ENCODE measurements at regions not wholly inside any gene's neighbourhood (a gene's known extent, or its start where the extent isn't known, plus 50 kb on each side); places are given as distances from the start of the nearest gene placed in this dataset.
"Not testable (repeated sequence)": the region's sequence is repeated elsewhere in the genome, so short reads cannot be mapped to it uniquely, and the experiment has no call there.

DNA sequence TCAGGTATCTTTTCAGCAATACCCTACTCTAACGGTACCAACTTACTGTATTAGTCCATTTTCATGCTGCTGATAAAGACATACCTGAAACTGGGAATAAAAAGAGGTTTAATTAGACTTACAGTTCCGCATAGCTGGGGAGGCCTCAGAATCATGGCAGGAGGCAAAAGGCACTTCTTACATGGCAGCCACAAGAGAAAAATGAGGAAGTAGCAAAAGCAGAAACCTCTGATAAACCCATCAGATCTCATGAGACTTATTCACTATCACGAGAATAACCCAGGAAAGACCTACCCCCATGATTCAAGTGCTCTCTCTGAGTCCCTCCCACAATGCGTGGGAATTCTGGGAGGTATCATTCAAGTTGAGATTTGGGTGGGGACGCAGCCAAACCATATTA is 182.0 kb downstream of the NPFFR2 start:
- TF ChIP-seq, protein P1, sequence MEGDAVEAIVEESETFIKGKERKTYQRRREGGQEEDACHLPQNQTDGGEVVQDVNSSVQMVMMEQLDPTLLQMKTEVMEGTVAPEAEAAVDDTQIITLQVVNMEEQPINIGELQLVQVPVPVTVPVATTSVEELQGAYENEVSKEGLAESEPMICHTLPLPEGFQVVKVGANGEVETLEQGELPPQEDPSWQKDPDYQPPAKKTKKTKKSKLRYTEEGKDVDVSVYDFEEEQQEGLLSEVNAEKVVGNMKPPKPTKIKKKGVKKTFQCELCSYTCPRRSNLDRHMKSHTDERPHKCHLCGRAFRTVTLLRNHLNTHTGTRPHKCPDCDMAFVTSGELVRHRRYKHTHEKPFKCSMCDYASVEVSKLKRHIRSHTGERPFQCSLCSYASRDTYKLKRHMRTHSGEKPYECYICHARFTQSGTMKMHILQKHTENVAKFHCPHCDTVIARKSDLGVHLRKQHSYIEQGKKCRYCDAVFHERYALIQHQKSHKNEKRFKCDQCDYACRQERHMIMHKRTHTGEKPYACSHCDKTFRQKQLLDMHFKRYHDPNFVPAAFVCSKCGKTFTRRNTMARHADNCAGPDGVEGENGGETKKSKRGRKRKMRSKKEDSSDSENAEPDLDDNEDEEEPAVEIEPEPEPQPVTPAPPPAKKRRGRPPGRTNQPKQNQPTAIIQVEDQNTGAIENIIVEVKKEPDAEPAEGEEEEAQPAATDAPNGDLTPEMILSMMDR (IDR thresholded peaks at IDR 0.05), result not testable (repeated sequence)
- TF ChIP-seq POLR2A, POLR2AphosphoS5, EP300 (IDR thresholded peaks at IDR 0.05): not testable (repeated sequence)
